Body of pancreas (tissue), 4 donors: ENCODE measurements at regions not wholly inside any gene's neighbourhood (a gene's known extent, or its start where the extent isn't known, plus 50 kb on each side); places are given as distances from the start of the nearest gene placed in this dataset.

Experiments
- POLR2A ChIP-seq, 3 donors: fragments of 450-650 bp; IDR thresholded peaks; one replicate each; pipeline ENCODE4 v1.6.1; 2016; ENCODE audit warnings: antibody characterized with exemption in 3 of 3, mild to moderate bottlenecking in 2 of 3
- TF ChIP-seq, protein P1 (sequence below), 7 experiments: fragments of 450-650 bp in 4 of 7; fragments of 200-600 bp in 3 of 7; sonication (generic) in 3 of 7; IDR thresholded peaks; one replicate each; pipeline ENCODE4 v1.5.1; 2016 to 2019; ENCODE audit warnings: antibody characterized with exemption in 7 of 7

DNA sequence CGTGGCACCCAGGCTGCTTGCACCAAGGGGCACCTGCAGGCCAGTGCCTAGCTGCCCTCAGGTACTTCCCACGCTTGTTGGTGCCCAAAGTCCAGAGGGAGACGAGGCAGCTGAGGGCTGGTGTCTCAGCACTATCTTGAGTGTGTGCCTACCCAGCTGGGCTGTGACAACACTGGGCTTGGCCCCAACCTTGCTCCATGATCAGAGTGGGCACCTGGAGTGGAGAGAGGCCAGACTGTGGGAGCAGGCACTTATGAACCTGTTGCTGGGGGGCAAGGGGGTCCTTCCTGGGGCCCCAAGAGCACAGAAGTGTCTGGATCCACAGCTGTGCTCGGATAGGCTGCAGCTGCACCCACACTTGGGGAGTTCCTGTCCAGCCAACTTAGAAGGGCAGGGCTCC is 314.7 kb downstream of the KCNJ2 start:
- TF ChIP-seq, protein P1, sequence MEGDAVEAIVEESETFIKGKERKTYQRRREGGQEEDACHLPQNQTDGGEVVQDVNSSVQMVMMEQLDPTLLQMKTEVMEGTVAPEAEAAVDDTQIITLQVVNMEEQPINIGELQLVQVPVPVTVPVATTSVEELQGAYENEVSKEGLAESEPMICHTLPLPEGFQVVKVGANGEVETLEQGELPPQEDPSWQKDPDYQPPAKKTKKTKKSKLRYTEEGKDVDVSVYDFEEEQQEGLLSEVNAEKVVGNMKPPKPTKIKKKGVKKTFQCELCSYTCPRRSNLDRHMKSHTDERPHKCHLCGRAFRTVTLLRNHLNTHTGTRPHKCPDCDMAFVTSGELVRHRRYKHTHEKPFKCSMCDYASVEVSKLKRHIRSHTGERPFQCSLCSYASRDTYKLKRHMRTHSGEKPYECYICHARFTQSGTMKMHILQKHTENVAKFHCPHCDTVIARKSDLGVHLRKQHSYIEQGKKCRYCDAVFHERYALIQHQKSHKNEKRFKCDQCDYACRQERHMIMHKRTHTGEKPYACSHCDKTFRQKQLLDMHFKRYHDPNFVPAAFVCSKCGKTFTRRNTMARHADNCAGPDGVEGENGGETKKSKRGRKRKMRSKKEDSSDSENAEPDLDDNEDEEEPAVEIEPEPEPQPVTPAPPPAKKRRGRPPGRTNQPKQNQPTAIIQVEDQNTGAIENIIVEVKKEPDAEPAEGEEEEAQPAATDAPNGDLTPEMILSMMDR (IDR thresholded peaks at IDR 0.05), result no peak
- no peak for TF ChIP-seq POLR2A (IDR thresholded peaks at IDR 0.05)
